NCI-H146 treated with DMSO at 0.1 percent for 48 hours (cell line): ENCODE measurements at regions not wholly inside any gene's neighbourhood (a gene's known extent, or its start where the extent isn't known, plus 50 kb on each side); places are given as distances from the start of the nearest gene placed in this dataset.

Experiments
- DNase-seq: peaks from one replicate; lab custom pipeline; 2025; ENCODE audit not compliant: unreplicated experiment; lab: John Stamatoyannopoulos, UW

DNA sequence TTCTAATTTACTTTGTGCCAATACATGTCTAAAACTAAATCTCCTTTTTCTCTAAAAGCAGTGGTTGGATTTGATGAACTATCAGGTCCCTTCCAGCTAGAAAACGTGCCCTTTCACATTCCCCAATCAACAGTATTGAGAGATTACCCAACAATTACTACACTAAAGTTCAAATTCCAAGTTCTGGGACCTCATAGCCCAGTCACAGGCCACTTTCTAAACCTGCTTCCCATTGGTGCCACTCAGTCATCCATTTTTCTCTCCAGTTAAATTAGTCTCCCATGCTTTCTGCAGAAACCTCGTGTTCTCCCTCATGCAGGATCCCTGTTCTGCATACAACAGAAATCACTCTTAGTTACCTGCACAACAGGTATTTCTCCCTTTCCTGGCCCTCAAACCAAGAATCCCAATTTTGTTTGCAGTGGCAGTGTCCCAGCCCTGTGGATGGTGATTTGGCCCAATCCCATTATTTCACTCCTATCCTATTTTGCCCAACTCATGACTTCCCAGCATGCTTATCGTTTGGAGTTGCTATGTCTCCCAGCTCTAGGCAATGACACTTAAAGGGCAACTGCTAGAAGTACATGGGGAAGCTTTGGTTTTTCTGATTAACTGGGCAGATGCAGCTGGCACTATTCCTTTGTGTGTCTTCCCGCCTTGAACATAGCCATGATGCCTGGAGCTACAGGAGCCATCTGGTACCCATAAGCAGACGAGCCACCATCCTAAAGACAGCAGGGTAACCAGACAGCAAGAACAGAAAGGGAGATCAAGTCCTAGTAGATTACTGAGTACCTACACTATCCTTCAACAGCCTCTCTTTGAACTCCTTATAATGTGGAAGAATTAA lies 224.2 kb downstream of the MINAR1 start:
- DNase-seq: no peak

DNA sequence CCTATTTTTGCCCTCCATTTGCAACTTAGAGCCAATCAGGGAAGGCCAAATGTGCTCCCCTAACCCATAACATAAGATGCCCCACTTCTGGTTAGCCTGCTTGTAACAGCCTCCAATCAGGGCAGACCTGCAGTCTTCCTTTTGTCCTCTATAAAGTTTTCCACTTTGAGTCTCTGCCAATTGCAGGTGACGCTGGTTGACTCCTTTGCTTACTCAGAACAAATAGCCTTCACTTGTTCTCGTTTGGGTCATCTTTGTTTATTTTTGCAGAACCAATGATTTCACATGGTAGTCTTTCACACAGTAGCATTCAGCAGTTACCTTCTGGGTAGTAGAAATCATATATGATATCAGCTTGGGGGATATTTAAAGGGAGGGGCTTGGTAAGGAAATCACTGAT lies 225.6 kb downstream of the MINAR1 start:
- DNase-seq: no peak

DNA sequence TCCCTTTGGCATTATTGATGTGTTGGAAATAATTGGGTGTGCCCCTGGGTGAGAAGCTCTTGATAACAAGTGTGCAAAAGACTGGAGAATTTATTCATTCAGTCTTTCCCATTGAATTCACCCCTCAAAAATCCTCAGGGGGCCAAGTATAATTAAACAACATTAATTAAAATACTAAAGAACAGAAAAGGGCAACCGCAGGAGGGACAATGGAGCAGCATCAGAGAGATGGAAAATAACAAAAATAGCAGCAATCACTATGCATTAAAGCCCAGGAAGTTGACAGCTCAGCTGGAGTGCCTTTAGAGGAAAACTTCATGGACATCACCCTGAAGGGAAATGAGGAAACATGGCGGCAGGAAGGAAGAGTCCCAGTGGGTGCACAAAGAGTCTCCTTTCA lies 227.6 kb downstream of the MINAR1 start:
- DNase-seq: peak; percentile 3

DNA sequence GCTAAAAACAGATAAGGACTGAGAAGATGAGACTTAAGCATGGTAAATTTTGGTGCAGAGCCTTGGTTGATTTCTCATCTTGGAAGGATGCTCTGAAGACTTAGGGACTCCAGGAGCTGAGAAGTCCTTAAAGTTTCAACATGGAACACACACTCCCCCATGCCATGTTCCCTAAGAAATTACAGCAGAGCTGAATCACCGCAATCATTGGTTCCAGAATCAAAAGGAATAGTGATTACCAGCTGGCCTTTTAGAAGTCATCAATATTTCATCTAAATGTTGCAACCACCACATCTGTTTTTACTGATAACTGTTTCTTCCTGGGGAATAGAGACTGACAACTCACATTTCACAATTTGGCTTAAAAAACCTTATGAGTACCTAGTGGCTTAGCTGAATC lies 229.3 kb downstream of the MINAR1 start:
- no peak for DNase-seq

DNA sequence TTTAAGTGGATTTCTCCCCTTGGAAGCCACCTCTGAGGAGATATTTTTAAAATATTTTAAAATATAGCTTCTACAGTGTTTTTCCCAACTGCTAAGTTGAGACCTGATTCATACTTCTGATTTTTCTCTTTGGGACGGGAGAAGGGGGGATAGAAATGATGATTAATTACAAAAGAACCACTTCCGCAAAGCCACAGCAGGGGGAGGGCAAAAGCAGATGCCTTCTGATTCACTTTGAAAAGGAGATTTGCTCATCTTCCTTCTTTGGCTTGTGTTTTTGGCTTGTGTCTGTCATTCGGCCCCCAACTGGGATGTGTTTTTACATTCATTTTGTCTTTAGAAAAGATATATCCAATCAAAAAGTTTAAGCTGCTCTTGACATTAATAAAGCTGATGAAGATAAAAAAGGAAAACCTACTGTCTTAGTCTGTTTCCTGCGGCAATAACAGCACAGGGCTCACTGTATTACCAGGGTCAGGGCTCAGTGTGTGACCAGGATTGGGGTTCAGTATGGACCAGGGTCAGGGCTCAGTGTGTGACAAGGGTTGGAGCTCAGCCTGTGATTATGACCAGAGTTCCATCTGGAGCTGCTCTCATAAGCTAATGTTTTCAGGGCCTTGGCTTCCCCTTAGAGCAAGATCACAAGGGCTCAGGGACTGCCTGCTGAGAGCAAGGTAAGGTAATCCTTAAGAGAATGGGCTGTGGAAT lies 223.2 kb downstream of the MTHFS start:
- DNase-seq: no peak

DNA sequence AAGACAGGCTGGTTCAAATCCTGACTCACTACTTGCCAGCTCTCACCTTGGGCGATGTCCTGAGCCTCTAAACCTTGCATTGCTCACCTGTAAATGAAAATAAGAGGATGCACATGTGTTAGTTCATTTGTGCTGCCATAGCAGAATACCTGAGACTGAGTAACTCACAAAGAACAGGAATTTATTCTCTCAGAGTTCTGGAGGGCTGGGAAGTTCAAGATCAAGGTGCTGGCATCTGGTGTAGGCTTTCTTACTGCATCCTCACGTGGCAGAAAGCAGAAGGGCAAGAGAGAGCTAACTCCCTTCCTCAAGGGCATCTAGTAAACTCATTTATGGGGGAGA lies 222.7 kb downstream of the MTHFS start:
- no peak for DNase-seq

DNA sequence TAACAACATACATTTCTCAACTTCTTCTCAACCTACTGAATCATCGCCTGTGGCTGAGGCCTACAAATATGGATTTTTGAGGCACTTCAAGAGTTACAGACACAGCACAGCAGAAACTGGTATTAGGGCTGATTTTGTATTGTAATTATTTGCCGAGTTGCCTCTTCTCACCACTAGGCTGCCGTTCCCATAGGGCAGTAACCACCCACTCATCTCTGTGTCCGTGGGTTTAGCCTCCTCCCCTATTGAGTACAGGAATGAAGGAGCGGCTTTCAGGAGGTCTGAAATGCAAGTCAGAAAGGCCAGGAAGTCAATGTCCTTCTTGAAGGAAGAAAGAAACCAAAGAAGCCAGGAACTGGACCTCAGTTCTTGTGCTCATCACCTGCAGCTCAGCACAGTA lies 220.8 kb downstream of the MTHFS start:
- DNase-seq: no peak

DNA sequence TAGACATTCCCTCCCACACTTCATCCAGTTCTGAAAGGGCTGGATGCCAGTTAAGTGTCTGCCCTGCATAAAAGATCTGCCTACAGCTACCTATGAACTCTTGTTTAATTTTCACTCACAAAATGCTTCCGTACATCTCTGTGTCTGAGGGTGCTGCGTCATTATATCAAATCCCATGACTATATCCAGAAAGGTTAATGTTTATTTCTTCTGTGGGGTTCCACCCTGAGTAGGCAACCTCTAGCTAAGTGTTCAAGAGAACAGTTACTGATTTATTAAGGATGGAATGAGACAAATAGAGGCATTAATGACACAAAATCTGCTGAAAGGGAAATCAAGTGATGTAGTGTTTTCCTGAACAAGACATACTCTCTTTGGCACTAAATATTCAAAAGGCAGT lies 220.2 kb downstream of the MTHFS start:
- no peak for DNase-seq

DNA sequence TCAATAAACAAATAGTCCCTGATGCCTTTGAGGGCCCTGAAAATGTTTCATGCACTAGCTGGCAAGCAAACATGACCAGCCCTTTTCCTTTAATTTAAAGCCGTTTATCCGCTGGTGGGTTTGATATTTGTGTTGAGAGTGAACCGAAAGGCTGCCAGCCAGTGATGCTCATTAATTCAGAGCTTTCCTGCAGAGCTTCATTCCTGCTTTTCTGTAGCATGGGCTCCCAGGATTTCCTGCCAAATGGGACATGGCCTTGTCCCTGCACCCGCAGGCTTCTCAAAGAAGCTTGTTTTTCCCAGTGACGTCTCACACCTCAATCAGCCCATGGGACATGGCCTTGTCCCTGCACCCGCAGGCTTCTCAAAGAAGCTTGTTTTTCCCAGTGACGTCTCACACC lies 219.6 kb downstream of the MTHFS start:
- no peak for DNase-seq

DNA sequence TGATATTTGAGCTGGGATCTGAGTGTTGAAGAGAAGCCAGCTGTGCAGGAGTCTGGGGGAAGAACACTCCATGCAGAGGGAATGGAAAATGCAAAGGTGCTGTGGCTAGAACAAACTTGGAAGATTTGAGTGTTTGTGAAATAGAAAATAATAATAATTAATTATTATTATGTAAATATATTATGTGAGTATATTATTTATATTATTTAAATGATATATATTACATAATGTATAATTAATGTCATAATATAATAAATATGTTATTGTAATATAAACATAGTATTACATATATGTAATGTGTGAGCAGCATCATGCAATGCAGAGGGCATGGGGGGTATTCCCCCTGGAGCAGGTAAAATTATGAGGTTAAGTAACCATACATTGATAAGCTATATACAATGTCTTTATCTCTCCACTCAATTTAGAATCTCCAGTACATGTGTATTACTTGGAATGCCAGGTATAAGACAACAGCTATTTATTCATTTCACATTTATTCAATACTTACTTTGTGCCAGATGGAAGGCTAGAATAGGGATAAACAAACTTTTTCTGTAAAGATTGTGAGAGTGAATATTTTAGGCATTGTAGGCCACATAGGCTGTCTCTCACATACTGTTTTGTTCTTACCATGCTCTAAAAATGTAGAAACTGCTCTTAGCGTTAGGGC lies 218.6 kb downstream of the MTHFS start:
- DNase-seq: no peak

DNA sequence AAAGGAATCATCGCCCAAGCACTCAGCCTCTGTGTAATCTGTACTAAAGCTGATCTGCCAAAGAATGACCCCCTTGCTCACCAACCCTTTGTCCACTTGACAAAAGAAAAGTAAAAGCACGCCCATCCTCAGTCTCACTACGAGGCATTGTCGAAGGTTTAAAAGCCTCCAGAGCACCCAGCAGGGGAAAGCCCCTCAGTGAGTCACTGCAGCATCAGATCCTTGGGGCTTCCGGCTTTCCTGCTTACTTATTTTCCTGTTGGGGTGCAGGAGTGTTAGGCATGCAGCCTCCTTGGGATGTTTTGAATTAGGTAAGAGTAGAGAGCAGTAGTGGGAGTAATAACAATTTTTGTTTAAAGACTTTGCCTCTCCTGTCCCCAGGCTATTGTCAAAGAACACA lies 216.1 kb downstream of the MTHFS start:
- DNase-seq: no peak

DNA sequence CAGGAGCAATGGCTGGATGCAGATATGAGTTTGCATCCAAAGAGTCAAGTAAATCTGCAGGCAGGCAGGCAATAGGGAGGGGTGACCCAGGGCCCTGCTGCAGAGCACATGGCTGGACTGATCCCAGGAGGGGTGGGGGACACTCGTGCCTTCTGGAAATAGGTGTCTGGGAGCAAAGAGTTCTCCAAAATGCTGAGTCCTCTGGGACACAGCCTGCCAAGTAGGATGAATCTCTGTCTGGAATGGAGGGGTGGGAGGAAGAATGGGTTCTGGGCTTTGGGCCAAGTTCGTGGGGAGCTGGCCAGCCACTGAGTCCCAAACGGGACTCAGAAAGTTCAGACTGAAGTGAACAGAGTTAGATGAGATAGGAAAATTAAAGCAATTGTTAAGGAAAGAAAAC lies 214.5 kb downstream of the MTHFS start:
- no peak for DNase-seq

DNA sequence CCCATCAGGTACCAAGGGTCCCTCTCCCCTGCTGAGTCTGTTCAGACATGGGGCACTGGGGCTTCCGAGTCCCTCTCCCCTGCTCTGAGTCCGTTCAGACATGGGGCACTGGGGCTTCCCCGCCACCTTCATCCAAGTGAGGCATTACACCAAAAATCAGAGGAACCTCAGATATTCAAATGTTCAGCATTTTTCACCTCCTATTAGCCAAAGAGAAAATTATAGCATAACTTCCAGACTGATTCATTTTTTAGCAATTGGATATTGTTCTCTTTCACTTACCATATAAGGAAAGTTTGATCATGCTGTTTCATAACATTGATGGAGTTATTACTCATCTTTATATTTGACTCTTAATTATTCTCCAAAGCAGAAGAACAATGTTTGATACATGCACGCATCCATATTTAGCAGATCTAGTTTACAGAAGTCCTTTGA lies 213.9 kb downstream of the MTHFS start:
- no peak for DNase-seq

DNA sequence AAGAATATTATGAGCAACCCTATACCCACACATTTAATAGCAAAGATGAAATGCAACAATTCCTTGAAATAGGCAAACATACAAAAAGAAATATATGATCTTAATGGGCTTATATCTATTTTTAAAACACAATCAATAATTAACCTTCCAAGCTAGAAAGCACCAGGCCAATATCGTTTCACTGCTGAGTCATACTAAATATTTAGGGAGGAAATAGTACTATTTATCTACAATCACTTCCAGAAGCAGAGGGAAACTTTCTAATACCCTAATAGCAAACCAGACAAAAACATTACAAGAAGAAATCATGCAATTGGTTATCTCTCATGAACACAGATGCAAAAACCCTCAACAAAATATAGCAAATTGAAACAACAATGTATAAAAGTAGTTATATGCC lies 207.8 kb downstream of the MTHFS start:
- DNase-seq: no peak

DNA sequence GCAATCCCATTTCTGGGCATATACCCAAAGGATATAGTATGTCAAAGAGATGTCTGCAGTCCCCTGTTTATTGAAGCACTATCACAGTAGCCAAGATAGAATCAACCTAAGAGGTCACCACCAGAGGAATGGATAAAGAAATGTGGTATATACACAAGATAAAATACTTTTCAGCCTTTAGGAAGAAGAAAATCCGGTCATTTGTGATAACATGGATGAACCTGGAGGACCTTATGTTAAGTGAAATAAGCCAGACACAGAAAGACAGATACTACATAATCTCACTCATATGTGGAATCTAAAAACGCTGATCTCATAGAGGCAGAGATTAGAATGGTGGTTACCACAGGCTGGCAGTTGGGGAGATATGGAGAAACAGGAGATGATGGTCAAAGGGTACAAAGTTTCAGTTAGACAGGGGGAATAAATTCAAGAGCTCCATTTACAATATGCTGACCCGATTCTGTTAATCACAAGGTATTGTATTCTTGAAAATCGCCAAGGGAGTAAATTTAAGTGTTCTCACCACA lies 195.8 kb downstream of the MTHFS start:
- no peak for DNase-seq

DNA sequence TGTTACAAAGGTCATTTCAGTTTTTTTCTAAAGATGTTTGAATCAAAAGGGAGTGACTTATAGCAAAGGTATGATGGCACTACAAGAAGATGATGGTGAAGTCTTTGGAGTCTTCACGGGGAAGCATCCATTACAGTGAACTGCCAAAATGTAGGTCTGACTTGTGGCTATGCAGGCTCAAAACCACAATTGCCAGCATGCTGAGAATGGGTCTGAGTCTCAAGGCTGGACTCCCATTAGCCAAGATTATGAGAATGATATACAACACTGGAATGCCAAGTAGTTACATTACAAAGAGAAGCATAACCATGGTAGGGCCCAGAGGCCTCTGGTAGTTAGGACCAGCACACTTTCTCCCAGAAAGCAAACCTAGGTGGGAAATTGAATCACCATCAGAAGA lies 194.2 kb downstream of the MTHFS start:
- DNase-seq: no peak

DNA sequence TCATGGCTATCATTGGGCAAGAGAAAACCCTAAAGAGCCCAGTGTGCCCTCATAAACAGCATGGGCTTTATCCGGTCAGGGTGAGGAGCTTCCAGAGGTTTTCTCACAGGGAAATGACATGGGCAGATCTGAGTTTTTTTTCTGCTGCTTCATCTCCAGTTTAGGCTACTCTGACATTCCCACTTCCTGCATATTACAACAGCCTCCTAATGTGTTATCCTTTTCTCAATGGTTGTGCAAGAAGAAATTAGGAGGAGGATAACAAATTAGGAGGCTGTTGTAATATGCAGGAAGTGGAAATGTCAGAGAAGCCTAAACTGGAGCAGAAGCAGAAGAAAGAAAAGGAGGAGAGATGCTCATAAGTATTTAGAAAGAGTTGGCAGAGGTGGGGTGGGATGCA lies 175.6 kb downstream of the MTHFS start:
- no peak for DNase-seq

DNA sequence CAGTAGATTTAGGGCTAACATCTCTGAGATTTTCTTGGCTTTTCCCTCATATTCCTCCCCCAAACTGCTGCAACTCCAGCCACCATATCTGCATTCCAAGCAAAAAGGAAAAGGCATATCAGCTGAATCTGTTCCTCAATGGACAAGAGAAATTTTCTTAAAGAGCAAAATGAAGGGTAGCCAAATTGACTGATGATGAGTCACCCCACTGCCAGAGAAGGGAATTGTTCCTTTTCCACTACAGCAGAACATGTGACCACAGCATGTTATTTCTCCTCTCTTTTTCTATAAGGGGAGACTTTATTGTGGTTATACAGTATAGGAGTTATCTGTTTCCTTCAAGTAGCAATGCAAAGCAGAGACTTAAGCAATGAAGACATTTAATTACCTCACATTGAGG lies 172.5 kb downstream of the MTHFS start:
- DNase-seq: no peak

DNA sequence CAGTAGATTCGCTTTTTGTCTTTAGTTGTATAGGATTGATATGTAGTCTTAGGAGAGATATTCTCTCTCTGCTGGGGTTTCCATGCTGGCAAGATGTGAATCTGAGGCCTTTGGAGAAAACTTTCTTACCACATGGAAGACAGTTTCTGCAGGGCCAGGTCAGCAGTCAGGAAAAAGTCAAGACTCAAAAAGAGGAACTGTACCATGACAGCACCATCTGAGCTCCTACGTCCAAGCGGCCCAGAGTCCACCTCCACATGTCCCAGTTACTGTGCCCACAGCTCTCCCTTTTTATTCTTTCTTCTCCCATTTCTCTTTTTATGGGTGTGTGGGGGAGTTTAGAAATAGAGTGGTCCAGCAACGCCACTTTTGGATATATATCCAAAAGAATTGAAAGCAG lies 172.0 kb downstream of the MTHFS start:
- no peak for DNase-seq

DNA sequence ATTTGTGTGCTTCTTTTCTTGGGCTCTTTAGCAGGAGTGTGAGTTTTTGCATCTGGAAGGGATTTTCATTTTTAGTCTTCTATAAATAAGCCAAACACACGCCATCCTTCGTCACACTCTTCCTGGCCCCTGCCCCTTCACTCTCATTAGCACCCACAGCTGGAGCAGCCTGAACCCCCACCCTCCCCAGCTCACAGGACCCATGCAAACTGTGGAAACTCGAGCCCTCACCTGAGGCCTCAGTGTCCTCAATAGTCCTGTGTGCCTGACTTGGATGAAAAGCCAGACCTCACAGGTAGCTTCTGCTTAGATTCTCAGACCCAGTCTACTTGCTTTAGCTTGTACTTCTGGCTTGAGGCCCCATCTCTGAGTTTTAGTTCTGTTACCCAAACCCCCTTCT lies 167.9 kb downstream of the MTHFS start:
- DNase-seq: no peak

DNA sequence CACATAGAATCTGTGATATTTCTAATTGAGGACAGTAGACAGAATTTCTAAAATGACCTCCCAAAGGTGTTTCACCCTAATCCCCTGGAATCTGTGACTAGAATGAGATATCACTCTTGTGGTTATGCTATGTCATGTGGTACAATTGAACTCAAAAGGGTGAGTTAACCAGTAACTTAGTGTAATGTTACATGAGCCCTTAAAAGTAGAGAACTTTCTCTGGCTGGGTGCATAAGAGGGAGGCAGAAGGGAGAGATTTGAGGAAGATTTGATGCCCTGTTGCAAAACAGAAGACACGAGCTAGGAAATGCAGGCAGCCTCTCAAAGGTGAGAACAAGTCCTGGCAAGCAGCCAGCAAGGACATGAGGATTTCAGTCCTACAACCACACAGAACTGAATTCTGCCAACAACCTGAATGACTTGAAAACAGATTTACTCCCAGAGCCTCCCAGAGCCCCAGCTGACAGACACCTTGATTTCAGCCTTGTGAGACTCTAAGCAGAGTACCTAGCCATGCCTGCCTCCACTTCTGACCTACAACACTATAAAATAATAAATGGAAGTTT lies 160.3 kb downstream of the MTHFS start:
- DNase-seq: no peak

DNA sequence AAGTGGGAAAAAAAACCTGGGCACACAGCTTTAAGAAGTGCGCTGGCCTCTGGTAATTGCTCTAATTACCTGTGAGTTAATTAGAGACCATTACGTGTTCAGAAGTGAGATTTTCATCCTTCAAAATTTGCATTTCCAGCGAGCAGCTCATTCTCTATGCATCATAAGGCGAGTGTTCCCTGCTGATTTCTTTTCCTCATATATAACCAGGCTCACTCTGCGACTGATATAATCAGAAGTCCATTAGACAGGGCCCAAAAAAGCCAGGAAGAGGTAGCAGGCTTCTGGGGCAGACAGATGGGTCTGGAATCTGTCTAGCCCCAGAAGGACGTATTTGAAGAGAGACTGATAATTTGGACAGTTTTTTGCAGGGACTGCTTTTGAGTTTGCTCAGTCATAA lies 158.7 kb downstream of the MTHFS start:
- no peak for DNase-seq
